ENCODE measurements at regions not wholly inside any gene's neighbourhood (a gene's known extent, or its start where the extent isn't known, plus 50 kb on each side); places are given as distances from the start of the nearest gene placed in this dataset.

DNA sequence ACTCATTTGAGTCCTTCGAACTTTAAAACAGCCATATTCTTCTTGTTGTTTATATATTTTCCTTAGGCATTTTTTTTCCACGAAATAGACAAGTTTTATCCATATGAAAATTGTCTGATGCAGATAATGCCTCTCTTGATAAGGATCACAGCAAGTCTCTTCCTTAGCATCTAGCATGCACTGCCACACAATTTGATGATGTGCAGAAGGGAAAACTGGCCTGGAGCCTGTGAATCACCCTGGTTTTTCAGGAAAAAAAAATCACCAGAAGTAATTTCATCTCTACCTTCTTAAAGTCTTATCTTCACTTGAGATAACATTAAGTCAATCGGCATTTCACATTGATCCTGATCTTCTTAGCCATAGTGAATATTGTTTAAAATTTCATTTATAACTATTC is 199.8 kb downstream of the TENT5A start:
- ChIA-PET CTCF (no interaction called here), POLR2A (no interaction called here)
- no peak overlapping the region for H3K4me3 ChIP-seq (ENCODE audit: low read depth, low read length)
- TF ChIP-seq, protein P1, sequence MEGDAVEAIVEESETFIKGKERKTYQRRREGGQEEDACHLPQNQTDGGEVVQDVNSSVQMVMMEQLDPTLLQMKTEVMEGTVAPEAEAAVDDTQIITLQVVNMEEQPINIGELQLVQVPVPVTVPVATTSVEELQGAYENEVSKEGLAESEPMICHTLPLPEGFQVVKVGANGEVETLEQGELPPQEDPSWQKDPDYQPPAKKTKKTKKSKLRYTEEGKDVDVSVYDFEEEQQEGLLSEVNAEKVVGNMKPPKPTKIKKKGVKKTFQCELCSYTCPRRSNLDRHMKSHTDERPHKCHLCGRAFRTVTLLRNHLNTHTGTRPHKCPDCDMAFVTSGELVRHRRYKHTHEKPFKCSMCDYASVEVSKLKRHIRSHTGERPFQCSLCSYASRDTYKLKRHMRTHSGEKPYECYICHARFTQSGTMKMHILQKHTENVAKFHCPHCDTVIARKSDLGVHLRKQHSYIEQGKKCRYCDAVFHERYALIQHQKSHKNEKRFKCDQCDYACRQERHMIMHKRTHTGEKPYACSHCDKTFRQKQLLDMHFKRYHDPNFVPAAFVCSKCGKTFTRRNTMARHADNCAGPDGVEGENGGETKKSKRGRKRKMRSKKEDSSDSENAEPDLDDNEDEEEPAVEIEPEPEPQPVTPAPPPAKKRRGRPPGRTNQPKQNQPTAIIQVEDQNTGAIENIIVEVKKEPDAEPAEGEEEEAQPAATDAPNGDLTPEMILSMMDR (IDR thresholded peaks at IDR 0.05; ENCODE audit: insufficient read depth, low read depth, low read length) = no peak
- no peaks in the 10 kb centered on the region for H3K36me3 ChIP-seq (ENCODE audit: control insufficient read depth, insufficient read depth, low read length)
- no peaks in the 10 kb centered on the region for H3K27me3 ChIP-seq (ENCODE audit: control insufficient read depth, insufficient read depth, low read length)
- no peak for DNase-seq (ENCODE audit: low read depth)

DNA sequence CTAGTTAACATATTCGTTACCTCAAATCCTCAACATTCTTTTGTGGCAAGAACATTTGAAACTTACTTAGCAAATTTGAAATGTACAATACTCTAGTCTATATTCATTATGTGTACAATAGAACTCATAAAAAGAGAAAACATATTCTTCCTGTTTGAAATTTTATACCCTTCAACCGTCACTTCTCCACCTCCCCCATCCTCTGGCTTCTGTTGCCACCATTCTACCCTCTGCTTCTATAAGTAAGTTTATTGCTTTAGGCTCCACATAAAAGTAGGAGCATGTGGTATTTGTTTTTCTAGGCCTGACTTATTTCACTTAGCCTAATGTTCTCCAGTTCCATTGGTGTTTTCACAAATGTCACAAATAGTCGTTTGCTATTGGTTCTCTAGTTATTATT is 205.3 kb downstream of the TENT5A start:
- Histone ChIP-seq H3K36me3 (ENCODE audit: control insufficient read depth, insufficient read depth, low read length) (no peaks in the 10 kb centered on the region), H3K27me3 (ENCODE audit: control insufficient read depth, insufficient read depth, low read length) (no peaks in the 10 kb centered on the region), H3K4me3 (ENCODE audit: low read depth, low read length) (no peak overlapping the region)
- ChIA-PET CTCF (no interaction called here), POLR2A (no interaction called here)
- TF ChIP-seq, protein P1 (IDR thresholded peaks at IDR 0.05; ENCODE audit: insufficient read depth, low read depth, low read length) = no peak
- no peak for DNase-seq (ENCODE audit: low read depth)

DNA sequence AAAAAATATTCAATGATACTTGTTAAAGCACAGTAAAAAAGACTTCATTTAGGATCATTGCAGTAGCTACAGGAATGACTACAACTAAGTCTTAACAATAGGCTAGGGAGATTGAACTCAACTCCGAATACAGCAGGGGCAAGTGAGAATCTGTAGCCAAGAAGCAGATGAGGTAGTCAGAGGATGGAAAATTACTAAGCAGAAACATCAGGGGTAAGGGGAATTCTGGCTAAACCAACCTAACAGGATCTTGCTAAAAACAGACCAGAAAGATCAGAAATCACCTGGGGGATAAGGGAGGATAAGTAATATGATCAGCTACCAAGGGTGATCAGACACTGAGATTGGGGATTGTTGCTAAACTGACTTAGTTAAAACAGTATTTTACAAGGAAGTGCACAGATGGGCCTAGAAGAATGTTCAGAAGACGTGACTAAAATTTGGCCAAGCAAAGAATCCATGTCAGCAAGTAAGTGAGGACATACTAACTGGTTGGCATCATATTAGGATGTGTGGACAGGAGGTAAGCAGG is 217.5 kb downstream of the TENT5A start:
- no peak for DNase-seq (ENCODE audit: low read depth)
- ChIA-PET POLR2A (no interaction called here), CTCF (interaction anchor here (1.1 kb wide), 1 partner anchor 9 kb away, joined by 5 read pairs; no protein-coding TSS in a partner anchor)
- H3K27me3 ChIP-seq (ENCODE audit: control insufficient read depth, insufficient read depth, low read length) = no peaks in the 10 kb centered on the region
- no peak overlapping the region for H3K4me3 ChIP-seq (ENCODE audit: low read depth, low read length)
- no peaks in the 10 kb centered on the region for H3K36me3 ChIP-seq (ENCODE audit: control insufficient read depth, insufficient read depth, low read length)
- TF ChIP-seq, protein P1 (IDR thresholded peaks at IDR 0.05; ENCODE audit: insufficient read depth, low read depth, low read length) = no peak

DNA sequence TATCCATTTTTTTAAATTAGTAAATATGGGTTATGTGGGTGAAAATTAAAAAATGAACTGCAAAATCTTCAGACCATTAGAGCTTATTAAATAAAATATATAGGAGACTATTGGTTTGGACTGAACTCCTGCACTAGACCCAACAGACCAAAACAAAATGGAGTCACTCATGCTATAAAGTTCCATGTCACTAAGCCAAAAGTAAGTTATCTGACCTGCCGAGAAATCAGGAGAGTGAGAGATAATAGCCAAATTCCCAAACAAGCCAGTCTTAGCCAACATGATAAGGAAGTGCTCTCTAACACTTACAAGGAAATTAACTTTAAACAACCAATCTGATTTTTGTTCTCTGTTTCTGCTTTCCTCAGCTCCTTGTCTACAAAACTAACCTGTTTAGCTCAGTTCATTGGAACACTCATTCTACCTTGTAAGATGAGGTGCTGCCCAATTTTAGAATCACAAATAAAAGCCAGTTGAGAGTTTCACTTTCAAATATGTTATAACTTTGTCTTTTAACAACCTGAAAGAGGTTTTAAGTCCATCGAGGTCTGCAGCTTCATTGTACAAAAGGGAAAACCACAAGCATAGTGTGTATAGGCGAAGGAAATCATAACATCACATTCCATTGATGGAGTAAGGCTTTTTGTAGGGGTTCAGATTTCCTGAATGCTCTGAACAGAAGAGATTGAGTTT is 220.5 kb downstream of the TENT5A start:
- no peaks in the 10 kb centered on the region for H3K27me3 ChIP-seq (ENCODE audit: control insufficient read depth, insufficient read depth, low read length)
- TF ChIP-seq, protein P1 (IDR thresholded peaks at IDR 0.05; ENCODE audit: insufficient read depth, low read depth, low read length) = no peak
- DNase-seq (ENCODE audit: low read depth) = no peak
- ChIA-PET CTCF (no interaction called here), POLR2A (no interaction called here)
- H3K36me3 ChIP-seq (ENCODE audit: control insufficient read depth, insufficient read depth, low read length) = no peaks in the 10 kb centered on the region
- H3K4me3 ChIP-seq (ENCODE audit: low read depth, low read length) = no peak overlapping the region

DNA sequence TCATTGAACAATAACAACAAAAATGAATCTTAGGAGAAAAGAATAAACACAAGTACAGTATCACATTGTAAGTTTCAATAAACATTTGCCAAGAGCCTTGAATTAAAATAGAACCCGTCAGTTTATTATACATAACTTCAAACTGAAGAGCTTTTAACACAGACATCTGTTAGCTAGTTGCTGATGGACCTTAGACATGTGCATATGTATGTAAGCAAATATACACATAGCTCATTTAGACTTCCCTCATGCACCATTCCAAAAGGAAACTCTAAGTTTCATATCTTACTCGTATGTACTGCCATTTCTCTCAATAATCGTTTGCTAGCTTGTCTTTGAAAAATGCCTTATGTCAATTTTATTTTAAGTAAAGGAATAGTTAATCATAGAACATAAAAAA is 235.0 kb downstream of the TENT5A start:
- POLR2A ChIA-PET = no interaction called here
- TF ChIP-seq, protein P1 (IDR thresholded peaks at IDR 0.05; ENCODE audit: insufficient read depth, low read depth, low read length) = no peak

More for the DNA sequence above, 235.0 kb downstream of the TENT5A start:
- DNase-seq (ENCODE audit: low read depth) = no peak
- CTCF ChIA-PET = no interaction called here
- no peaks in the 10 kb centered on the region for H3K36me3 ChIP-seq (ENCODE audit: control insufficient read depth, insufficient read depth, low read length)
- no peak overlapping the region for H3K4me3 ChIP-seq (ENCODE audit: low read depth, low read length)
- no peaks in the 10 kb centered on the region for H3K27me3 ChIP-seq (ENCODE audit: control insufficient read depth, insufficient read depth, low read length)
